HG03135 (cell line): ENCODE measurements at regions not wholly inside any gene's neighbourhood (a gene's known extent, or its start where the extent isn't known, plus 50 kb on each side); places are given as distances from the start of the nearest gene placed in this dataset.

Experiments
- ATAC-seq: cut with Tn5 transposase; IDR thresholded peaks from one replicate; pipeline ENCODE4 v1.9.1; 2021; ENCODE audit warnings: mild to moderate bottlenecking, moderate library complexity; ENCODE audit not compliant: unreplicated experiment

- ATAC-seq = no peak
Measured at GRCh38 chr2:122816803-122817202, 1061.4 kb downstream of the TSN start.

GRCh38 chr2:122822319-122822718 lies 1066.9 kb downstream of the TSN start:
- ATAC-seq = no peak

- ATAC-seq = no peak
Measured at GRCh38 chr2:122830157-122830556, 1074.7 kb downstream of the TSN start.

- ATAC-seq = no peak
Measured at GRCh38 chr2:122831649-122832048, 1076.2 kb downstream of the TSN start.

- ATAC-seq = no peak
Measured at GRCh38 chr2:122843503-122843902, 1088.1 kb downstream of the TSN start.

GRCh38 chr2:122851161-122851560 lies 1095.7 kb downstream of the TSN start:
- no peak for ATAC-seq

- no peak for ATAC-seq
Measured at GRCh38 chr2:122851972-122852531, 1096.6 kb downstream of the TSN start.

- no peak for ATAC-seq
Measured at GRCh38 chr2:122856696-122857095, 1101.2 kb downstream of the TSN start.

GRCh38 chr2:122858075-122858702 lies 1102.7 kb downstream of the TSN start:
- ATAC-seq = no peak

GRCh38 chr2:122858813-122859212 lies 1103.4 kb downstream of the TSN start:
- no peak for ATAC-seq

- no peak for ATAC-seq
Measured at GRCh38 chr2:122859260-122859659, 1103.8 kb downstream of the TSN start.

- no peak for ATAC-seq
Measured at GRCh38 chr2:122863532-122863931, 1108.1 kb downstream of the TSN start.

GRCh38 chr2:122864728-122865127 lies 1109.3 kb downstream of the TSN start:
- no peak for ATAC-seq

- no peak for ATAC-seq
Measured at GRCh38 chr2:122866095-122866494, 1110.6 kb downstream of the TSN start.

- ATAC-seq = no peak
Measured at GRCh38 chr2:122867941-122868340, 1112.5 kb downstream of the TSN start.

GRCh38 chr2:122868646-122869275 lies 1113.3 kb downstream of the TSN start:
- no peak for ATAC-seq

- ATAC-seq = no peak
Measured at GRCh38 chr2:122873951-122874350, 1118.5 kb downstream of the TSN start.

- no peak for ATAC-seq
Measured at GRCh38 chr2:122875091-122875865, 1119.8 kb downstream of the TSN start.

- no peak for ATAC-seq
Measured at GRCh38 chr2:122883849-122884248, 1128.4 kb downstream of the TSN start.

GRCh38 chr2:122884889-122885288 lies 1129.4 kb downstream of the TSN start:
- no peak for ATAC-seq

- no peak for ATAC-seq
Measured at GRCh38 chr2:122885436-122885835, 1130.0 kb downstream of the TSN start.
